Epithelial cell of proximal tubule (primary cell): ENCODE measurements at regions not wholly inside any gene's neighbourhood (a gene's known extent, or its start where the extent isn't known, plus 50 kb on each side); places are given as distances from the start of the nearest gene placed in this dataset.

Source experiments
- DNase-seq: peaks from one replicate; pipeline ENCODE4 v3.0.0-alpha.2; 2011; ENCODE audit warnings: low read depth
- H3K4me3 ChIP-seq: 2 replicates; pipeline ENCODE4 v1.5.1; 2011; ENCODE audit warnings: low read depth, mild to moderate bottlenecking, low read length
- TF ChIP-seq, protein P1 (sequence below): conservative IDR thresholded peaks from 2 replicates; pipeline ENCODE4 v1.5.1; 2012; ENCODE audit warnings: low read depth, mild to moderate bottlenecking, low read length

- H3K4me3 ChIP-seq = no peak overlapping the region
- no peak for DNase-seq
- TF ChIP-seq, protein P1, sequence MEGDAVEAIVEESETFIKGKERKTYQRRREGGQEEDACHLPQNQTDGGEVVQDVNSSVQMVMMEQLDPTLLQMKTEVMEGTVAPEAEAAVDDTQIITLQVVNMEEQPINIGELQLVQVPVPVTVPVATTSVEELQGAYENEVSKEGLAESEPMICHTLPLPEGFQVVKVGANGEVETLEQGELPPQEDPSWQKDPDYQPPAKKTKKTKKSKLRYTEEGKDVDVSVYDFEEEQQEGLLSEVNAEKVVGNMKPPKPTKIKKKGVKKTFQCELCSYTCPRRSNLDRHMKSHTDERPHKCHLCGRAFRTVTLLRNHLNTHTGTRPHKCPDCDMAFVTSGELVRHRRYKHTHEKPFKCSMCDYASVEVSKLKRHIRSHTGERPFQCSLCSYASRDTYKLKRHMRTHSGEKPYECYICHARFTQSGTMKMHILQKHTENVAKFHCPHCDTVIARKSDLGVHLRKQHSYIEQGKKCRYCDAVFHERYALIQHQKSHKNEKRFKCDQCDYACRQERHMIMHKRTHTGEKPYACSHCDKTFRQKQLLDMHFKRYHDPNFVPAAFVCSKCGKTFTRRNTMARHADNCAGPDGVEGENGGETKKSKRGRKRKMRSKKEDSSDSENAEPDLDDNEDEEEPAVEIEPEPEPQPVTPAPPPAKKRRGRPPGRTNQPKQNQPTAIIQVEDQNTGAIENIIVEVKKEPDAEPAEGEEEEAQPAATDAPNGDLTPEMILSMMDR = no peak
These were observed 69.6 kb upstream of the TSHZ3 start for GRCh38 chr19:31418692-31419430.

DNA sequence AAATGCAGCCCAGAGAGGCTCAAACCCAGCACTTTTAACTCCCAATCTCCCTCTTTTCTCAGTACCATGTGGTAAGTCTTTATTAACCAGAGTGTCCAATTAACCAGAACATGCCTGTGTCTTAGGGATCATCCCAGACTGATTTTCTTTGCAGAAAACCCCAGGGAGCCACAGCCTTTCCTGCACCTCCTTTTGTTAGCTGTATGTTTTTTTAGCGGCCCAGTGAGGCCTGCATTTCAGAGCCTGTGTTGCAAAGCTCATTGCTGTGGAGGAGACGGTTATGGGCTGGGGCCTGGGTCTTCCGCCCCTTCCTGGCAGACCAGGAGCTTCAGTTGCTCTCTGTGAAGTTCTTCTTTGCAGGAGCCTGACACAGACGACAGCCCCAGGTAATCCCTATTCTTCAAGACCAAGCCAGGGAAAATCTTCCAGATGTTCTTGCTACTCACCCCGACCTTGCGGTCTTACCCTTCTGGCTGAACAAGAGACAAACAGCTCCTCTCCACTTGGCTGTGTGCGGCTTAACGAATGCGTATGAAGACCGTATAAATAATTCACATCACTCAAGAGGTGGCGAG, 70.7 kb upstream of the TSHZ3 start:
- no peak overlapping the region for H3K4me3 ChIP-seq
- TF ChIP-seq, protein P1 = no peak

DNA sequence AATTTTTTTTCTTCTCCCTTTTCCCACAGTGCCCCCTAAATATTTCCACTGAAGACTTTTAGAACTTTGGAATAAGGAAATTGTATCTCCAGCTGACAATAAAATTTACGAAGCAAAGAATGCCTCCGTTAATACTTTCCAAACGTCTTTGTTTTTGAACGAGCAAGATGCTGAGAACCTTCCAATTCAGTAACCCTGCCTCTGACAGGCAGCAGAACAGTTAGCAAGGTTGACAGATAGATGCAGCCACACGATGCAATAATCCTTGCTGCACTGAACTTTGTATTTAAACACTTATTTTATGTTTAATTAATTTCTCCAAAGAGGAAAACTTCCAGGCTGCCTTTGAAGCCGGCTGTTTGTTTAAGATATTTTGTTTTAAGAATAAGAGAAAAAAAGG, 71.8 kb upstream of the TSHZ3 start:
- DNase-seq = no peak
- TF ChIP-seq, protein P1 = no peak
- H3K4me3 ChIP-seq = no peak overlapping the region

More for the DNA sequence above, 70.7 kb upstream of the TSHZ3 start:
- DNase-seq = no peak

DNA sequence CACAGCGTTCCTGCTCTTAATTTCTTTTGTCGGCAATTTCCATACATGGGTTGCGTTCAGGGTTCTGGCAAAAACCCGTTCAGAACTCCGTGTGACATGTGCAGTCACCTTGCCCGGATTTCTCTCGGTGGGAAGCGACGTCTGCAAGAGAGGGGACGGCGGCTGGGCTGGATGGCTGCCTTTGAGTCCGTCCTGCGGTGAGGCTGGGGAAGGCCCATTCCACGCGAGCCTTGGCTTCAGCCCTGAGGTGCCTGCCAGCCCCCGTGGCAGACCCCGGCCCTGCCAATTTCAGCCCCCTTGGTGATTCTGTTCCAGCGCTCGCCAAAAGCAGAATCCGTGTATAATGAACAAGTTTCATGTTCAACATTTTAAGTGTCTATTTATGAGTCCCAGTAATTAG, 72.6 kb upstream of the TSHZ3 start:
- H3K4me3 ChIP-seq = no peak overlapping the region
- TF ChIP-seq, protein P1 = no peak
- DNase-seq = no peak

- DNase-seq = no peak
- H3K4me3 ChIP-seq = no peak overlapping the region
- TF ChIP-seq, protein P1 = no peak
These were observed 74.7 kb upstream of the TSHZ3 start for GRCh38 chr19:31423896-31424295.

GRCh38 chr19:31424861-31425620, 75.8 kb upstream of the TSHZ3 start:
- H3K4me3 ChIP-seq = no peak overlapping the region
- DNase-seq = no peak
- TF ChIP-seq, protein P1 = no peak

DNA sequence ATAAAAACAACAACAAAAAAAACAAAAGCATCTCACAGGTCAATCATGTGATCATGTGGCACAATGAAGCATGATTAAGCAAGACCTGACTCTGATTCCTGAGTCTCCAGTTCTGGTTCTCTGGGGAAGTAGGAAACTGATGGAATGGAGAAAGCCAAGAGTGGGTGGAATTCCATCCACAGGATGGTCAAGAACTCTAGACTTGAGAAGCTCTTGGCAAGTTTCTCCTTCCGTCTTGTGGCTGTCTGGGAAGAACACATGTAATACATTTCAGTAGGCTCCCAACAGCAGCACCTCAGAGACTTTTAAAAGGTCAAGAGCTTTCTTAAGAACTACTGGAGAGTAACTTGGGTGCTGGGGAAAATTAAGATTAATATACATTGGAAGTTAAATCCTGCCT, 78.6 kb upstream of the TSHZ3 start:
- TF ChIP-seq, protein P1 = no peak
- no peak overlapping the region for H3K4me3 ChIP-seq
- no peak for DNase-seq
